Prostate gland (tissue), 2 donors: ENCODE measurements at regions not wholly inside any gene's neighbourhood (a gene's known extent, or its start where the extent isn't known, plus 50 kb on each side); places are given as distances from the start of the nearest gene placed in this dataset.

ENCODE experiments used
- POLR2A ChIP-seq: fragments of 450-650 bp; IDR thresholded peaks from one replicate; pipeline ENCODE4 v1.6.1; 2016; ENCODE audit warnings: antibody characterized with exemption, mild to moderate bottlenecking
- POLR2AphosphoS5 ChIP-seq: sonication (generic); formaldehyde crosslinking; IDR thresholded peaks from one replicate; pipeline ENCODE4 v1.6.1; 2017; ENCODE audit warnings: antibody characterized with exemption
- TF ChIP-seq, protein P1 (sequence below), 4 experiments: fragments of 200-600 bp in 2 of 4; fragments of 450-650 bp in 2 of 4; sonication (generic) in 2 of 4; IDR thresholded peaks; 1 replicate in 3 of 4; 2 replicates in 1 of 4; pipeline ENCODE4 v1.5.1; 2016 to 2019; ENCODE audit warnings: antibody characterized with exemption in 4 of 4, mild to moderate bottlenecking in 2 of 4, moderate library complexity in 2 of 4

GRCh38 chr17:77487677-77488530 is 347.1 kb downstream of the SEC14L1 start:
- TF ChIP-seq, protein P1, sequence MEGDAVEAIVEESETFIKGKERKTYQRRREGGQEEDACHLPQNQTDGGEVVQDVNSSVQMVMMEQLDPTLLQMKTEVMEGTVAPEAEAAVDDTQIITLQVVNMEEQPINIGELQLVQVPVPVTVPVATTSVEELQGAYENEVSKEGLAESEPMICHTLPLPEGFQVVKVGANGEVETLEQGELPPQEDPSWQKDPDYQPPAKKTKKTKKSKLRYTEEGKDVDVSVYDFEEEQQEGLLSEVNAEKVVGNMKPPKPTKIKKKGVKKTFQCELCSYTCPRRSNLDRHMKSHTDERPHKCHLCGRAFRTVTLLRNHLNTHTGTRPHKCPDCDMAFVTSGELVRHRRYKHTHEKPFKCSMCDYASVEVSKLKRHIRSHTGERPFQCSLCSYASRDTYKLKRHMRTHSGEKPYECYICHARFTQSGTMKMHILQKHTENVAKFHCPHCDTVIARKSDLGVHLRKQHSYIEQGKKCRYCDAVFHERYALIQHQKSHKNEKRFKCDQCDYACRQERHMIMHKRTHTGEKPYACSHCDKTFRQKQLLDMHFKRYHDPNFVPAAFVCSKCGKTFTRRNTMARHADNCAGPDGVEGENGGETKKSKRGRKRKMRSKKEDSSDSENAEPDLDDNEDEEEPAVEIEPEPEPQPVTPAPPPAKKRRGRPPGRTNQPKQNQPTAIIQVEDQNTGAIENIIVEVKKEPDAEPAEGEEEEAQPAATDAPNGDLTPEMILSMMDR (IDR thresholded peaks at IDR 0.05), result no peak
- TF ChIP-seq POLR2A (no peak), POLR2AphosphoS5 (no peak)
